NCI-H1105 treated with DMSO at 0.1 percent for 48 hours (cell line): ENCODE measurements at regions not wholly inside any gene's neighbourhood (a gene's known extent, or its start where the extent isn't known, plus 50 kb on each side); places are given as distances from the start of the nearest gene placed in this dataset.
"Not testable (repeated sequence)": the region's sequence is repeated elsewhere in the genome, so short reads cannot be mapped to it uniquely, and the experiment has no call there.

Experiments
- DNase-seq: peaks from one replicate; lab custom pipeline; 2025; lab: John Stamatoyannopoulos, UW

GRCh38 chr22:22374163-22374562, 129.6 kb downstream of the VPREB1 start:
- DNase-seq, result no peak

DNA sequence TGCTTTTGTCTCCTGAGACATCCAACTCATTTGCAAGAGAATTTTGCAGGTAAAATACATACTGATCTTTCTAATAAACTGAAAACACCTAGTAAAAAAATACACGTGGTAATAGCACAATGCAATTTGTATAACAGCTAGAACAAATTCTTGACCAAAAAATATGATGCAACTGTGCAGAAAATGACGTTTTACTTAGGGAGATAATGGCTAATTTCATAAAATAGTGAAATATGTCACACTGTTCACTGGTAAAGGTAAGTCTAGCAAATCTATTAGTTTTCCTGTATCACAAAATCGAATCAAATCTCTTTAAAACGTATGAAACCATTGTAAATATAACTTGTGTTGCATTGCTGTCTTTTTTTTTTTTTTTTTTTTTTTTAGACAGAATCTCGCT, 130.0 kb downstream of the VPREB1 start:
- DNase-seq, result no peak

GRCh38 chr22:22375576-22376351, 131.2 kb downstream of the VPREB1 start:
- DNase-seq, result no peak

DNA sequence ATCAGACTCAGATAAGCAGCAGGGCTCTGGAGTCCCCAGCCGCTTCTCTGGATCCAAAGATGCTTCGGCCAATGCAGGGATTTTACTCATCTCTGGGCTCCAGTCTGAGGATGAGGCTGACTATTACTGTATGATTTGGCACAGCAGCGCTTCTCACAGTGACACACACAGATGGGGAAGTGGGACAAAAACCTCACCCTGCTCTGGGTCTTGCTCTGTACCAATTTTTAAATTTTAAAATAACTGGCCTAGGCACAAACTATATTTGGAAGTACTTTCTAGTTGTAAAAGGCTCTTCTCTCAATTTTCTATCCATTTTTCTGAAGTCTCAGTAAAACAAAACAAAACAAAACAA, 131.7 kb downstream of the VPREB1 start:
- no peak for DNase-seq

DNA sequence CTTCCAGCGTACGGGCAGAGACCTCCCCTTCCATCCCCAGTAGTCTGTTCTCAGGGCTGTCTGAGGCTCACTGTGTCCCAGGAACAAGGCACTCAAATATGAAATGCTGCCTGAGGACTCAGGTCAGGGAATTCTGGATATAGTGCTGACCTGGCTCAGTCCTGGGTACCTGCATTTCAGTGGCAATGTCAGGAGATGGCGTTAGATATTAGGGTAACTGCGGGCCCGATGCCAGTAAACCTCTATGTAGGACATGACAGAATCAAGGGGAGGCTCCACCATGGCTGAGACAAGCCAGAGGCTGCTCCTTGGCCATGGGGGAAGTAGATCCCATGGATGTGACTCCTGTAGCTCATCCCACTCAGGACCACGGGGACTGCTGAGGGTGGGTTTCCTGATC, 131.7 kb downstream of the ZNF280B start:
- DNase-seq, result not testable (repeated sequence)

GRCh38 chr22:22377335-22377734, 131.2 kb downstream of the ZNF280B start:
- DNase-seq, result no peak

DNA sequence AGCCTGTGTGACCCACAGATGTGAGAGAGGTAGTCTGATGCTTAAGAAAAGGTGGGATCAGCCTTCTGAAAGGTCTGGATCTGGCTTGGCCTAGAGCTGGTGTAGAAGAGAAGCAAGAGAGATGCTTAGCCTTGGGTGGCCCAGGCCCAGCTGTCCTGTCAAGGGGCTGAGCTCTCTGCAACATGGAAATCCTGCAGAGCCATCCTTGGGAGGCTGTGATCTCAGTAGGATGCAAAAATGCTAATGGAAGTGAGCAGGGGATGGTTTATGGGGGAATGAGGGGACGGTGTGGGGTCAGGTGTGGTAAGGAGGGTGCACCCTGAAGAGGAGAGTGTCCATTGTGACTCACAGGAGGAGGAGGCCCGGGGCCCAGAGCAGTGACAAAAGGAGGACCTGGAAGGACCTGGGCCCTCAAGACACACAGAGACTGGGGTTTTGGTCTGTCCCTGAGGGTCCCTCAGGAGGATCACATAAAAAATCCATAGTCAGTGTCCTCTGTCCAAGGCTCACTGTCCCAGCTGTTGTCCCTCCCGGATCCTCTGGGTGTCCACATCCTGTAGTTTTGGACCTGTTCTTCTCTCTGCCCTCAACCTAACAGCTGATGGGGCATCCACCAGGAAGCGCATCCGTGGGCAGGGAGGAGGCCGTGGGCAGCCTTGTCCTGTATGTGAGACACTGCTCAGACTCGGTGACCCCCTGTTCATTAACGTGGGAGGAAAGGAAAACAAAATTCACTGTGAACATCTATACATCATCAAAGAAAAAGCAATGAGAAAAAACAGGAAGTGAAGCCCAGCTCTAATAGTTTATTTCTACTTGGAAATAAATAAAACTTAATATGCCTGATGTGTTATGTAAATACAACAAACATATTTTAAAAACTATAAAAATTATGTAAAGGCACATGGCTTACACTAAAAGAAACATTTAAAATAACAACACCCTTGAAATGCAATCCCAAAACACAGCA, 129.8 kb downstream of the ZNF280B start:
- no peak for DNase-seq

DNA sequence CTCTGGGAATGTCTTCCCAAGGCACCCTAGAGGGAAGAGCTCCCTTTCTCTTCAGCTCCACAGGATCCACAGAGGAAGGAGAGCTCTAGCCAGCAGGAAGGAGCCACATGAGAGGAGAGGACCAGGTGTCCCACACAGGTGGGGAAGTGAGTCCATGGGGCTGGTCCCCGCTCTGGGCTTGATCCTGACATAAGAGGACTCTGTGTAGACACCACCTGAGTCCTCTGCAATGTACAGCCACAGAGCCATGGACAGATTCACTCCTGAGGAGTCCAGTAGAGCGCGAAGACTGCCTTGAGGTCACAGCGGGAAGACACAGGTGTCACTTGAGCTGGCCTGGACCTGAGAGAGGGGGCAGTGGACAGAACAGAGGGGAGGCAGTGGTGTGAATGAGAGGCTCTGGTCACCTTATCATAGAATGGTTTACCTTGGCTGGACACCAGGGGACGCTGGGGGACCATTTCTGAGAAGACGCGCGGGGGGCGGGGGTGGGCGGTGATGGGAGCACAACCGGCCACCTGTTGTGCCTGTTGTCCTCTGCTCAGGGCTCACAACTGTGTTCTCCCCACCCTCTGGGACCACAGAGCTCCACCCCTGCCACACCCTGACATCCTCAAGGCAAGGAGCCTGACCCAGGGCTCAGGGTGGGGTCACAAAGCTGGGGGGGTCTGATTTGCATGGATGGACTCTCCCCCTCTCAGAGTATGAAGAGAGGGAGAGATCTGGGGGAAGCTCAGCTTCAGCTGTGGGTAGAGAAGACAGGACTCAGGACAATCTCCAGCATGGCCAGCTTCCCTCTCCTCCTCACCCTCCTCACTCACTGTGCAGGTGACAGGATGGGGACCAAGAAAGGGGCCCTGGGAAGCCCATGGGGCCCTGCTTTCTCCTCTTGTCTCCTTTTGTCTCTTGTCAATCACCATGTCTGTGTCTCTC, 128.2 kb downstream of the ZNF280B start:
- DNase-seq, result no peak

DNA sequence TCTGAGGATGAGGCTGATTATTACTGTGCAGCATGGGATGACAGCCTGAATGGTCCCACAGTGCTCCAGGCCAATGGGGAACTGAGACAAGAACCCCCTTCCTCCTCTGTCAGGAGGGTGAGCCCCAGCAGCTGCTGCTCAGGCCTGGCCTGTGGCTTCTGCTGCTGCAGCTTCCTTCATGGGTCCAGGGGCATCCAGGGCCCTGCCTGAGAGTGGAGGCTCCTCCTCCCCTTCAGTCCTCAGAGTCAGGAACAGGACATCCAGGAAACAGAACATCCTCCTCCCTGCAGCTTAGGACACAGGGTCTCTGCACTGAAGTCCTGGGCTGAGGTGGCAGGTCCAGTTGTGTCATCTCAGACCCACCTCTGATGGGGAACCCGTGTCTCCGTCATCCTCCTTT, 127.2 kb downstream of the ZNF280B start:
- not testable (repeated sequence) for DNase-seq

- DNase-seq, result no peak
Measured at GRCh38 chr22:22384267-22384666, 124.3 kb downstream of the ZNF280B start.

- DNase-seq, result no peak
Measured at GRCh38 chr22:22384668-22385244, 123.8 kb downstream of the ZNF280B start.

GRCh38 chr22:22386602-22387385, 121.7 kb downstream of the ZNF280B start:
- DNase-seq, result peak; percentile 55

- no peak for DNase-seq
Measured at GRCh38 chr22:22387386-22387736, 121.2 kb downstream of the ZNF280B start.

DNA sequence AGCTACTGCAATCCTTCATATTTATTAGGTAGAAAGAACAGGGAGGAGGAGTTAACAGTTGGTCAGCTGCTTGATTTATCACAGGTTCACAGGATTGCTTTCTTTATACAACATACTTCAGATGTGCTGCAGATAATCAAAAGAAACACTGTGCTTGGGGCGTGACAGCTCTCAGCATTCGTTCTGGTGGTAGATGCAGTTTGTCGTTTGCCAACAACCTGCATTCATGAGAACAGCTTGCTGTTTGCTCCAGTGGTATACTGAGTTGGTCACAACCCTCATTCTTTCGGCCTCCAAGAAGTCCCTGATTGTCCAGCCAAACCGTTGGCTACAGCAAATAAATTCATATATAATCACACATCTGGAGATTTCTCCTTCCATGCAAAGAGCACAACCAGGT, 120.5 kb downstream of the ZNF280B start:
- DNase-seq, result no peak

DNA sequence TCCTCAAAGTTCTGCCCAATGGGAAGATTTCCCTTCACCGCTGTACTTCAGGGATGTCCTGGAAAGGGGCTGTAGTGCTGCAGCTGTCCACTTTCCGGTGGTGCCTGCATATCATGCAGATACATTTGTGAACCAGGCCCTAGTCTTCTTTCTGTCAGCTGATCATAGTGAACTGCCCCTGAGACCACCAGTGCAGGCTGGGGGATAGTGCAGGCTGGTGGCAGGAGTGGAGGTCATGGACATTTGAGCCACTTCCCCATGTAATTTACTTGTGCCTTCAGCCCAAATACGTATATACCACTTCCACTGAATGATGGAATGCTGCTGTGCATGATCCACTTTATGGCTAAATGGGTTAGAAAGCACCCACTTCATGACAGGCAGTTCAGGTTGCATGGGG, 120.0 kb downstream of the ZNF280B start:
- DNase-seq, result no peak

- DNase-seq, result no peak
Measured at GRCh38 chr22:22389467-22389866, 119.1 kb downstream of the ZNF280B start.

DNA sequence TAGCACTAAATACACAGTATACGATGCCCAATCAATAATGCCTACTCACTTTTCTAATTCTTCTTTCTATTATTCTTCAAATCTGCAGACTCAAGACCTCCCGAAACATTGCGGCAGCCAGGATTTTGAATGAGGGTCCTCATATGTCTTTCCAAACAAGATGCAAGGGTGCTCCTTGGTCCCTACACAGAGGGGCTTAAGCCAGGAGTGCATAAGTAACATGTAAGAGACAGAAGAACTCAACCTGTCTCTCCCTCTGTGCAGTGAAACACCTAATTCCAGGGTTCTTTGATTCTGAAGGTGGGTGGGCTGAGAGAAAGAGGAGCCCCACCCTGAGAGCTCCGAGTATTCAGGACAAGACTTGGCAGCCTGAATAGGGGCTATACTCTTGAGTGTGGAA, 117.6 kb downstream of the ZNF280B start:
- DNase-seq, result no peak

DNA sequence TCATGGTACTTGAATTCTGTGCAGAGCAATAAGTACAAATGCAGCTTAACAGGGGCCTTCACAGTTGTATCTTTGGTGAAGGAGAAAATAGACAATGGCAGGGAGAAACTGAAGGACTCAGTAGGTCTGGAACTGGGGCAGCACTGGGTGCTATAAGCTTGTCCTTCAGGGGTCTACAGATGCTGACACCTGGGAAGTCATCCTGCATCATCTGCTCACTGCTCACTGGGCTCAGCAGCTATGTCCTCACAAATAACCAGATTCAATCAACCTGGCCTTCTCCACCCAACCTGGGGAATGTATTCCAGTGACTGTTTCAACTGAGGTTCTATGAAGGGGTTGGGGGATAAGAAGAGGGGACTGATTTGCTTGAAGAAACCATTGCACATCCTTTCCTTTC, 117.0 kb downstream of the ZNF280B start:
- DNase-seq, result no peak

DNA sequence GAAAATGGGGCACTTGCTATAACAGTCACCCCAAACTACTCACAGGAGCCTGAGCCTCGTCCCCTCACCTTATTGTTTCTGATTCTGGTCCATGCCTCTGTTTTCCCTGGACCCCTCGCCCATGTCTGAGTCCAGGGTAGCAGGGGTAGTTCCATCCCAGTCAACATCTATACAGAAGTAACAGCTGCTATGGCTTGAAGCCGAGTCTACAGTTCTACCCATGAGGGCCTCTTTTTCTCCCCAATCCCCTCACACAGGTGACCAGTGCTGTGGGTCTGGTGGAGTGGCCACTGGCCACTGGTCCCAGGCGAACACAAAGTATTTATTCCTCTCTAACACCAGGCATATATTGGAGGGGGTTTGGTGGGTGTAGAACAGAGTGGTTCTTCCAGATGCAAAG, 116.4 kb downstream of the ZNF280B start:
- no peak for DNase-seq

- no peak for DNase-seq
Measured at GRCh38 chr22:22394591-22394990, 114.0 kb downstream of the ZNF280B start.

GRCh38 chr22:22395245-22395644, 113.3 kb downstream of the ZNF280B start:
- no peak for DNase-seq
